Aorta (tissue), 5 donors: ENCODE measurements at regions not wholly inside any gene's neighbourhood (a gene's known extent, or its start where the extent isn't known, plus 50 kb on each side); places are given as distances from the start of the nearest gene placed in this dataset.
"Not testable (repeated sequence)": the region's sequence is repeated elsewhere in the genome, so short reads cannot be mapped to it uniquely, and the experiment has no call there.

Experiments
- ATAC-seq: fragments of 200-7000 bp; cut with Tn5 transposase; one replicate; pipeline ENCODE4 v1.9.1; 2022; ENCODE audit warnings: moderate library complexity; ENCODE audit not compliant: low FRiP score
- DNase-seq, 2 donors: peaks; one replicate each; pipeline ENCODE4 v3.0.0-alpha.2; 2020
- H3K27ac ChIP-seq, 2 donors: one replicate each; pipeline ENCODE4 v1.5.1; 2013; ENCODE audit warnings: low read length in 2 of 2, mild to moderate bottlenecking in 2 of 2, moderate library complexity in 2 of 2, control low read depth in 1 of 2, inconsistent platforms in 1 of 2, low read depth in 1 of 2
- H3K27me3 ChIP-seq, 2 donors: one replicate each; pipeline ENCODE4 v1.6.1; 2013; ENCODE audit warnings: control low read depth in 1 of 2, low read length in 1 of 2, mild to moderate bottlenecking in 1 of 2, moderate library complexity in 1 of 2; ENCODE audit not compliant: insufficient read depth in 2 of 2, control insufficient read depth in 1 of 2
- H3K36me3 ChIP-seq, 2 donors: one replicate each; pipeline ENCODE4 v1.6.1; 2013; ENCODE audit warnings: control low read depth in 1 of 2, low read length in 1 of 2, mild to moderate bottlenecking in 1 of 2; ENCODE audit not compliant: insufficient read depth in 2 of 2, control insufficient read depth in 1 of 2
- H3K4me1 ChIP-seq, 2 donors: one replicate each; pipeline ENCODE4 v1.6.1; 2013; ENCODE audit warnings: low read length in 2 of 2, control low read depth in 1 of 2, mild to moderate bottlenecking in 1 of 2, moderate library complexity in 1 of 2; ENCODE audit not compliant: insufficient read depth in 2 of 2, control insufficient read depth in 1 of 2
- H3K4me3 ChIP-seq, 2 donors: one replicate each; pipeline ENCODE4 v1.5.1; 2013; ENCODE audit warnings: low read length in 2 of 2, control low read depth in 1 of 2, mild to moderate bottlenecking in 1 of 2
- H3K9me3 ChIP-seq: one replicate; pipeline ENCODE4 v1.6.1; 2013; ENCODE audit warnings: mild to moderate bottlenecking, low read length; ENCODE audit not compliant: control insufficient read depth
- WGBS, 2 donors: extraction: QIAGEN DNeasy Blood & Tissue Kit; methylation state at CpG; one replicate each; pipeline ENCODE4 v1.1.7; 2013; 5-methylcytosine and 5-hydroxymethylcytosine counted together
- intact Hi-C, 2 donors: fragments of 100-400 bp; cut with DNase I; formaldehyde crosslinking; loops; one replicate each; pipeline versions ENCODE4 v1.14.2 to v1.15.0; 2022
- donor health status: healthy with polysubstance abuse.
- donor health status: Bipolar disorder and iron deficiency.
- donor health status: DM: no; HTN: no; CAD: no.
- donor health status: DM: no; HTN: no; CAD: no.
- donor health status: DM: yes; HTN: yes; CAD: no.

DNA sequence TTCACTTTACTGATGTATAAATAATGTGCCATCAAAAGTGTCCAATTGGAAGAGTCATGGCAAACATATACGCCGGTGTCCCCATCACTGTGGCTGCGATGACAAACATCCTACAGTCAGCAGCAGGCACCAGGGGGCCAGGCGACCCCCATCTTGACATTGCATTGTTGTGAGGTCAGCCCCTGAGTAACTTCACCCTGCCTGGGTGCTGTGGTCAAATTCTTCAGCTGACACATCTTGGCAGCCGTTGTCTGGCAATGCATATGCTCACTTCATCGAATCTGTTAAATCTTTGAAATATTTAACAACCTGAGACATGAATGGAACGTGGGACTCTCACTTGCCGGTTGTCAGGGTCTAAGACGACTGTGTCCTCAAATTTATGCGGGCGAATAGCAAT lies 430.9 kb downstream of the BRD1 start:
- WGBS, 2 donors, result 62 to 64% methylated on average over 11 of the region's 11 CpGs
- Histone ChIP-seq H3K4me3 (no peak overlapping the region), H3K27me3 (no peaks in the 10 kb centered on the region), H3K9me3 (peaks cover 4% of the 10 kb centered on the region), H3K36me3 (no peaks in the 10 kb centered on the region), H3K27ac (no peak overlapping the region), H3K4me1 (no peaks in the 10 kb centered on the region)
- ATAC-seq (no peak), DNase-seq (peak in 1 of 2 donors; percentile 24)
- intact Hi-C loops, result no loop called here

DNA sequence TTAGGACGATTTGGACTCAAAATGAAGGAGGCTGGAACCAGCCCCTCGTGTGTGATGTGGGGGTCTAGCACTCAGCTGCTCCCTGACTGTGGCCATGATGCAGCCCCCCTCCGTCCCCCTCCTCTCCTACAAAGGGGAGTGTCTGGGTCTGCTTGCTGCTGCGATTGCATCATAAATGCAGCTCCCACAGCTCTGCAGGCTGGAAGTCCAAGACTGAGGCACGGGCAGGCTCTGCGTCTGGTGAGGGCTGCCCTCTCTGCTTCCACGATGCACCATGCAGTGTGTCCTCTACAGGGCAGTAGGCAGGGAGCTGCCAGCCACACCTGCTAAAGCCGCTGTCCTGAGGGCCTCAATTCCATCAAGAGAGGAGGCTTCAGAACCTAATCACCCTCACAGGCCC lies 432.1 kb downstream of the BRD1 start:
- DNase-seq (peak in 1 of 2 donors; percentile 61), ATAC-seq (no peak)
- intact Hi-C loops, result no loop called here
- Histone ChIP-seq H3K36me3 (no peaks in the 10 kb centered on the region), H3K4me1 (no peaks in the 10 kb centered on the region), H3K27ac (no peak overlapping the region), H3K27me3 (no peaks in the 10 kb centered on the region), H3K9me3 (peaks cover 4% of the 10 kb centered on the region), H3K4me3 (no peak overlapping the region)
- 71 to 75% methylated on average over 8 of the region's 8 CpGs for WGBS, 2 donors

DNA sequence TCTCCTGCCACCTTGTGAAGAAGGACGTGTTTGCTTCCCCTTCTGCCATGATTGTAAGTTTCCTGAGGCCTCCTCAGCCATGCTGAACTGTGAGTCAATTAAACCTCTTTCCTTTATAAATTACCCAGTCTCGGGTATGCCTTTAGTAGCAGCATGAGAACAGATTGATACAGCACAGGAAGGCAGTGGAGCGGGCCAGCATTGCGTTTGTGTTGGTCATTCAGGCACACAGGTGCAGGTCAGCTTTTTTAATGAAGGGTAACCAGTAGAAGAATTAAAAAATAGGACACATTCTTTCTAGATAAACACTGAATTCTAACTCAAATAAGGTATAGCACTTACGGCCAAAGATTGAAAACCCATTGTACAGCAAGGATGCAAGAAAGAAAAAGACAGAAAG lies 432.6 kb downstream of the BRD1 start:
- H3K4me1 ChIP-seq, H3K27ac ChIP-seq, ATAC-seq, H3K4me3 ChIP-seq, H3K9me3 ChIP-seq, H3K36me3 ChIP-seq, H3K27me3 ChIP-seq, intact Hi-C loops: not testable (repeated sequence)
- peak in 1 of 2 donors; percentile 20 for DNase-seq
- 81 to 82% methylated on average over 5 of the region's 5 CpGs for WGBS, 2 donors

DNA sequence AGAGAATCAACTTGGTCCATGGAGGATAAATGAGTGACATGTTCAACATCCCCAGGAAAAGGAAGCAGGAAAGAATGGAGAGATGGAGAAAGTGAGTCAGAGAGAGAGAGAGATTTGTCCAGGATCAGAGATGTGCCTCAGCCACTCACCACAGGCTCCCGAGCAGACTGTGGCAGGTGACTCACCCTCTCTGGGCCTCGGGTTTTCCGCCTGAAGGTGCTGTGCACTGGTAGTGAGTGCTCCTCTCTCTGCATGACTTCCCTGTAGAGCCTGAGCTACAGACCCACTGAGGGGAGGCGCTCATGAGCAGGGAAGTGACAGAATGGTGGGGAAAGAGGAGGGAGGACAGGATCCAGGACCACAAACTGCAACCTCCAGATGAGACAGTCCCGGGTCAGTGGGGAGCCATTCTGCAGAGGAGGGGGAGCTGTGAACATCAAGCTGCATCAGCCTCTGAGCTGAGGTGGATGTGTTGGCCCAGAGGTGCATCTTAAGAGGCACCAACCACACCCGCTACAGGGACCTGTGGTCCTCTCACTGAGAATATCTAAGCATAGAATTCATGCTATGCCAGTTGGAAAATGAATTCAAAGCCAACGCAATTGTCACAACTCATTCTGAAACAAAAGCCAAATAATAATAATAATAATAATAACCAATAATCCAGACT lies 433.4 kb downstream of the BRD1 start:
- peaks cover 4% of the 10 kb centered on the region for H3K9me3 ChIP-seq
- H3K36me3 ChIP-seq, result no peaks in the 10 kb centered on the region
- WGBS, 2 donors, result 67 to 89% methylated on average over 7 of the region's 7 CpGs
- ATAC-seq, result no peak
- H3K4me3 ChIP-seq, result no peak overlapping the region
- H3K27ac ChIP-seq, result no peak overlapping the region
- peak in 1 of 2 donors; percentile 19 for DNase-seq
- H3K27me3 ChIP-seq, result no peaks in the 10 kb centered on the region
- intact Hi-C loops, result no loop called here
- H3K4me1 ChIP-seq, result no peaks in the 10 kb centered on the region

DNA sequence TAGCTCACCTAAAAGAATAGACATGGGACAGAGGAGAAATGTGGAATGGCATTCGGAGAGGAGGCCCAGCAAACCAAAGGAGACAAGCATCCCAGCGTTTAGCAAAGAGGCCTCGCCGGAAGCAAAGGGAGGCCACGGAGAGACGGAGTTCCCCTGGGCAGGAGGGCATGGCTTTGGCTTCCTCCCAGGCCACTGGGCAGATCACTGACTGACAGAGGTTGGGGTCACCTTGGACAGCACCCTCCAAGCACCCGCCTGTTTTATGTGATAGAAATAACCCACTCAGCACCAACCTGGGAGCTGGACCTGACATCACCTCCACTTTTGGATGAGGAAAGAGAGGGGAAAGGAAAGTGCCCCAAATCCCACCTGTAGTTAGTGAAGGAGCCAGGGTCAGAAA lies 434.1 kb downstream of the BRD1 start:
- H3K4me3 ChIP-seq, result no peak overlapping the region
- DNase-seq, result peak in 1 of 2 donors; percentile 45
- H3K27me3 ChIP-seq, result no peaks in the 10 kb centered on the region
- 75 to 78% methylated on average over 7 of the region's 7 CpGs for WGBS, 2 donors
- H3K4me1 ChIP-seq, result no peaks in the 10 kb centered on the region
- H3K27ac ChIP-seq, result no peak overlapping the region
- intact Hi-C loops, result no loop called here
- no peak for ATAC-seq
- no peaks in the 10 kb centered on the region for H3K36me3 ChIP-seq
- H3K9me3 ChIP-seq, result peaks cover 4% of the 10 kb centered on the region

DNA sequence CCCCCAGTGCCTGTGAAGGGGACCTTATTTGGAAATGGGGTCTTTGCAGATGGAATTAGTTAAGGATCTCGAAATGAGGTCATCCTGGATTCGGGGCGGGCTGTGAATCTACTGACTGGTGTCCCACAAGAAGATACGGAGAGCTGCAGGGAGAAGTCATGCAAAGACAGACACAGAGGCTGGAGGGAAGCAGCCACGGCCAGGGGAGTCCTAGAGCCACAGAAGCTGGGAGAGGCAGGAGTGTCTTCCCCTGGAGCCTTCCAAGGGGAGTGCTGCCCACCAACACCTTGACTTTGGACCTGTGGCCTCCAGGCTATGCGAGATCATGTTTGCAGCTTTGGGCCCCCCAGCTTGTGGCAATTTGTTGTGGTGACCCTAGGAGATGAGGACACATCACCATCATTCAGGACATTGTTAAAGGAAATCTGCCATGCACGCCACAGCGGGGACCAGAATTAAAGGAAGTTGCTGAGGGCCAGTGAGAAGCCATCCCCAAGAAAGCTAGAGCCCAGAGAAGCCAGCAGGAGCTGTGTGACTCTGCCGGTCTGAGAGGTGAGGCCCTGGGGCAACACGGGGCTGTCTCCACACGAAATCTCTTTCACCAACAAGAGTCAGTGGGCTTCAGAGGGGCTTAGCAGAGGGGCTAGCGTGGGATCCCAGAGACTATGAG lies 434.7 kb downstream of the BRD1 start:
- H3K9me3 ChIP-seq, result peaks cover 4% of the 10 kb centered on the region
- no peaks in the 10 kb centered on the region for H3K4me1 ChIP-seq
- H3K27me3 ChIP-seq, result no peaks in the 10 kb centered on the region
- intact Hi-C loops, result no loop called here
- no peak overlapping the region for H3K4me3 ChIP-seq
- 72% methylated on average over 12 of the region's 12 CpGs for WGBS, 2 donors
- ATAC-seq (no peak), DNase-seq (peak in 1 of 2 donors; percentile 13)
- no peaks in the 10 kb centered on the region for H3K36me3 ChIP-seq
- no peak overlapping the region for H3K27ac ChIP-seq

DNA sequence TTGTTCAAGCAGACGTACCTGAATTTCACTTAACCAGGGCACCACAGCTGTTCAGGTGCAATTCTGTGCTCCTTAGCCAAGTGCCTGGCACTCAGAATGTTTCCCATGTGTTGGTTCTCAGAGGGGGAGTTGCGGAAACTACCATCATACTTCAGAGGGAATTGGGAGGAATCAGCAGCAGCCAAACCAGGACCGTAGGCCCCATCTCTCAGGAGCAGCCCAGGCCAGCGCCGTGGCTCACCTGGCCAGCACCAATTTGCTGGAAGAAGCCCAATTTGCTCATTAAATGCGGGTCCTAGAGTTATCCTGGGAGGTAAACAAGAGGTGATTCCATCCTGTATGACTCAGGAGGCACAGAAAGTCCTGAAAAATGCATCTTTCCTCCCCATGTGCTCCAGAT lies 435.4 kb downstream of the BRD1 start:
- no peak overlapping the region for H3K4me3 ChIP-seq

DNA sequence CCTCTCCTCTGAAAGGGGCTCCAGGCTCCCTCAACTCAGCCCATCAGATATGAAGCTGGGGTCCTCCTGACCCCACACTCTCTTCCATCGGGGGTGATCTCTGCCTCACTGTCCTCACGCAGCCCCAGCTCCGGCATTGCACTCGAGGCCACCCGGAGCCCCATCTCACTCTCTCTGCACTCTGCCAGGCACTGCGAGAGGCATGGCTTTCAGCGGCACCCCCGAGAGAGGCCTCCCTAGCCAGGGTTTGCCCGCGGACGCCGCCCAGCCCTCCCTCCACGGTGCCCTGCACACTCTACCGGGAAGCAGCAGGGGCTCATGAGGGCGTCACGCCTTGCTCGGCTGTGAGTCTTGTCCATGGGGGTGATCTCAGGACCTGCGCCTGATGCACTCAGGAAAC lies 436.2 kb downstream of the BRD1 start:
- intact Hi-C loops, result no loop called here
- DNase-seq (peak in 1 of 2 donors; percentile 56), ATAC-seq (no peak)
- Histone ChIP-seq H3K9me3 (peaks cover 4% of the 10 kb centered on the region), H3K27ac (no peak overlapping the region), H3K4me3 (no peak overlapping the region), H3K4me1 (no peaks in the 10 kb centered on the region), H3K27me3 (no peaks in the 10 kb centered on the region), H3K36me3 (no peaks in the 10 kb centered on the region)
- 74 to 84% methylated on average over 18 of the region's 18 CpGs for WGBS, 2 donors

More for the DNA sequence above, 435.4 kb downstream of the BRD1 start:
- no peaks in the 10 kb centered on the region for H3K27me3 ChIP-seq
- no peak overlapping the region for H3K27ac ChIP-seq
- H3K36me3 ChIP-seq, result no peaks in the 10 kb centered on the region
- 74 to 77% methylated on average over 6 of the region's 6 CpGs for WGBS, 2 donors
- ATAC-seq (no peak), DNase-seq (peak in 1 of 2 donors; percentile 9)
- no peaks in the 10 kb centered on the region for H3K4me1 ChIP-seq
- peaks cover 4% of the 10 kb centered on the region for H3K9me3 ChIP-seq
- intact Hi-C loops, result no loop called here

DNA sequence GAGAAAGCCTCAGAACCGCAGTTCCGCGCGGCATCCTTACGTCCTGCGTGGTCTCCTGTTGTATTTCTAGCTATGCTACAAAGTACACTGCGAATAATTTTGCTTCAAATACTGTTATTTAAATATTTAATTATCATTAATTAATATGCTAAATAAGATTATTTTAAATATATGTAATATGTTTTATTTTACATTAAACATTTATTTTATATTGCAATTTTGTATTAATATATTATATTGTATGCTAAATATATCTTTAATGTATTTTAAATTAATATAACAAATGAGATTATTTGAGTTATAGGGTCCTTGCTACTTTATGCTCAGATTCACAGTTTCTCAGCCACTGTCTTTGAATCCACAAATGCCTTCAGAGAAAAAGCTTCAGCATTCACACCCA lies 436.7 kb downstream of the BRD1 start:
- no peaks in the 10 kb centered on the region for H3K27me3 ChIP-seq
- ATAC-seq, result no peak
- no peak overlapping the region for H3K4me3 ChIP-seq
- H3K4me1 ChIP-seq, result no peaks in the 10 kb centered on the region
- DNase-seq, result peak in 1 of 2 donors; percentile 34
- H3K27ac ChIP-seq, result no peak overlapping the region
- H3K9me3 ChIP-seq, result peaks cover 4% of the 10 kb centered on the region
- intact Hi-C loops, result no loop called here
- no peaks in the 10 kb centered on the region for H3K36me3 ChIP-seq
- 96% methylated on average over 7 of the region's 7 CpGs for WGBS, 2 donors
